PFSK-1 (cell line): ENCODE measurements at regions not wholly inside any gene's neighbourhood (a gene's known extent, or its start where the extent isn't known, plus 50 kb on each side); places are given as distances from the start of the nearest gene placed in this dataset.

Source experiments
- FOXP2 ChIP-seq: optimal IDR thresholded peaks from 2 replicates; pipeline ENCODE3; 2011; ENCODE audit warnings: borderline replicate concordance, control low read depth, inconsistent platforms; ENCODE audit not compliant: insufficient read depth; ENCODE audit errors: extremely low read length, extremely low read depth
- POLR2AphosphoS5 ChIP-seq: IDR thresholded peaks from 2 replicates; pipeline ENCODE4 v1.6.1; 2012; ENCODE audit warnings: low read depth, mild to moderate bottlenecking, control low read depth, low read length, moderate library complexity
- REST ChIP-seq, 2 experiments: IDR thresholded peaks; 2 replicates each; pipeline versions ENCODE4 v1.6.1 to v1.8.0; 2011 to 2012; ENCODE audit warnings: low read depth in 2 of 2, low read length in 2 of 2, control low read depth in 1 of 2, inconsistent platforms in 1 of 2, mild to moderate bottlenecking in 1 of 2, moderate library complexity in 1 of 2; ENCODE audit not compliant: insufficient read depth in 1 of 2
- SIN3A ChIP-seq: IDR thresholded peaks from 2 replicates; pipeline ENCODE4 v1.6.1; 2012; ENCODE audit warnings: mild to moderate bottlenecking, low read length, moderate library complexity, borderline replicate concordance; ENCODE audit not compliant: insufficient read depth
- TAF1 ChIP-seq: IDR thresholded peaks from 2 replicates; pipeline ENCODE4 v1.6.1; 2012; ENCODE audit warnings: low read length, control low read depth, borderline replicate concordance; ENCODE audit not compliant: insufficient read depth

GRCh38 chr6:19070520-19070919, 683.4 kb downstream of the RNF144B start:
- TF ChIP-seq POLR2AphosphoS5 = no peak
- TF ChIP-seq REST (IDR thresholded peaks at IDR 0.05; ENCODE audit: insufficient read depth in 1 of 2, low read depth in 2 of 2, low read length in 2 of 2) = no peak
- no peak for TF ChIP-seq FOXP2
- no peak for TF ChIP-seq SIN3A
- no peak for TF ChIP-seq TAF1
